H9 (cell line): ENCODE measurements at regions not wholly inside any gene's neighbourhood (a gene's known extent, or its start where the extent isn't known, plus 50 kb on each side); places are given as distances from the start of the nearest gene placed in this dataset.

Experiments used
- DNase-seq: peaks from one replicate; pipeline ENCODE4 v3.0.0-alpha.2; 2017
- H2AFZ ChIP-seq: one replicate; pipeline ENCODE4 v1.6.1; 2013; ENCODE audit warnings: mild to moderate bottlenecking, low read length, control low read depth, moderate library complexity
- H2AK5ac ChIP-seq: 2 replicates; pipeline ENCODE4 v1.6.1; 2013; ENCODE audit warnings: low read length, control low read depth, mixed read lengths; ENCODE audit not compliant: insufficient read length
- H2BK120ac ChIP-seq: one replicate; pipeline ENCODE4 v1.6.1; 2013; ENCODE audit warnings: low read depth, mild to moderate bottlenecking, low read length, control low read depth, inconsistent platforms; ENCODE audit not compliant: poor library complexity, severe bottlenecking
- H2BK12ac ChIP-seq: 2 replicates; pipeline ENCODE4 v1.6.1; 2013; ENCODE audit warnings: low read length, control low read depth, mixed read lengths, low read depth; ENCODE audit not compliant: insufficient read length
- H2BK15ac ChIP-seq: 2 replicates; pipeline ENCODE4 v1.6.1; 2013; ENCODE audit warnings: low read depth, low read length, control low read depth
- H2BK20ac ChIP-seq: one replicate; pipeline ENCODE4 v1.6.1; 2013; ENCODE audit warnings: low read depth, mild to moderate bottlenecking, low read length, control low read depth, inconsistent platforms; ENCODE audit not compliant: poor library complexity, severe bottlenecking
- H2BK5ac ChIP-seq: 2 replicates; pipeline ENCODE4 v1.6.1; 2013; ENCODE audit warnings: low read length, control low read depth, mixed read lengths; ENCODE audit not compliant: insufficient read length
- H3K14ac ChIP-seq: 2 replicates; pipeline ENCODE4 v1.6.1; 2013; ENCODE audit warnings: low read length, control low read depth; ENCODE audit not compliant: insufficient read depth
- H3K18ac ChIP-seq: 2 replicates; pipeline ENCODE4 v1.6.1; 2013; ENCODE audit warnings: low read depth, mild to moderate bottlenecking, mixed read lengths, low read length, control low read depth; ENCODE audit not compliant: insufficient read length
- H3K23ac ChIP-seq: 2 replicates; pipeline ENCODE4 v1.6.1; 2013; ENCODE audit warnings: low read length, control low read depth, mixed read lengths, low read depth; ENCODE audit not compliant: insufficient read length
- H3K23me2 ChIP-seq: 2 replicates; pipeline ENCODE4 v1.6.1; 2013; ENCODE audit warnings: low read depth, mild to moderate bottlenecking, mixed read lengths, low read length, control low read depth; ENCODE audit not compliant: insufficient read length, poor library complexity, severe bottlenecking
- H3K27ac ChIP-seq: 2 replicates; pipeline ENCODE4 v1.5.1; 2013; ENCODE audit warnings: low read length, control low read depth, mixed read lengths, low read depth; ENCODE audit not compliant: insufficient read length
- H3K27me3 ChIP-seq: 2 replicates; pipeline ENCODE4 v1.6.1; 2013; ENCODE audit warnings: low read length, control low read depth, inconsistent platforms; ENCODE audit not compliant: insufficient read depth
- H3K4ac ChIP-seq: 2 replicates; pipeline ENCODE4 v1.6.1; 2013; ENCODE audit warnings: low read depth, mild to moderate bottlenecking, control low read depth, inconsistent platforms, low read length, moderate library complexity
- H3K4me1 ChIP-seq: 2 replicates; pipeline ENCODE4 v1.6.1; 2013; ENCODE audit warnings: low read length, control low read depth, inconsistent platforms; ENCODE audit not compliant: insufficient read depth
- H3K4me2 ChIP-seq: 2 replicates; pipeline ENCODE4 v1.6.1; 2013; ENCODE audit warnings: low read length, control low read depth, mixed read lengths; ENCODE audit not compliant: insufficient read length, insufficient read depth
- H3K56ac ChIP-seq: 2 replicates; pipeline ENCODE4 v1.6.1; 2013; ENCODE audit warnings: low read depth, mild to moderate bottlenecking, mixed read lengths, low read length, control low read depth; ENCODE audit not compliant: insufficient read length
- H3K79me1 ChIP-seq: 2 replicates; pipeline ENCODE4 v1.6.1; 2013; ENCODE audit warnings: low read depth, mild to moderate bottlenecking, moderate library complexity, low read length, control low read depth, inconsistent platforms; ENCODE audit not compliant: insufficient read depth, poor library complexity, severe bottlenecking
- H3K79me2 ChIP-seq: 2 replicates; pipeline ENCODE4 v1.6.1; 2013; ENCODE audit warnings: low read length, control low read depth, inconsistent platforms; ENCODE audit not compliant: insufficient read depth
- H3K9ac ChIP-seq: 2 replicates; pipeline ENCODE4 v1.6.1; 2013; ENCODE audit warnings: low read length, control low read depth, mixed read lengths; ENCODE audit not compliant: insufficient read length; ENCODE audit errors: extremely low read depth
- H3K9me3 ChIP-seq: one replicate; pipeline ENCODE4 v1.6.1; 2013; ENCODE audit warnings: low read depth, low read length, inconsistent platforms; ENCODE audit not compliant: control insufficient read depth
- H3T11ph ChIP-seq: one replicate; pipeline ENCODE4 v1.6.1; 2013; ENCODE audit warnings: mild to moderate bottlenecking, low read length, control low read depth, inconsistent platforms
- H4K20me1 ChIP-seq: one replicate; pipeline ENCODE4 v1.6.1; 2013; ENCODE audit not compliant: control insufficient read depth, insufficient read length, insufficient read depth
- H4K5ac ChIP-seq: 2 replicates; pipeline ENCODE4 v1.6.1; 2013; ENCODE audit warnings: low read depth, mild to moderate bottlenecking, mixed read lengths, low read length, control low read depth; ENCODE audit not compliant: insufficient read length
- H4K8ac ChIP-seq: replicated peaks from 2 replicates; pipeline ENCODE4 v1.6.1; 2013; ENCODE audit warnings: low read length, control low read depth, mixed read lengths, low read depth; ENCODE audit not compliant: insufficient read length
- H4K91ac ChIP-seq: 2 replicates; pipeline ENCODE4 v1.6.1; 2013; ENCODE audit warnings: low read depth, mild to moderate bottlenecking, moderate library complexity, mixed read lengths, low read length, control low read depth; ENCODE audit not compliant: insufficient read length
- H3K27ac Mint-ChIP-seq, 3 experiments: 2 replicates in 2 of 3; 3 replicates in 1 of 3; pipeline ENCODE4 v1.8.0; 2020 to 2021; ENCODE audit warnings: mixed read lengths in 3 of 3, mild to moderate bottlenecking in 1 of 3, moderate library complexity in 1 of 3
- H3K27me3 Mint-ChIP-seq: 2 replicates; pipeline ENCODE4 v1.8.0; 2021; ENCODE audit warnings: low read depth, mild to moderate bottlenecking, moderate library complexity, mixed read lengths
- H3K36me3 Mint-ChIP-seq, 3 experiments: 2 replicates in 2 of 3; 3 replicates in 1 of 3; pipeline ENCODE4 v1.8.0; 2020 to 2021; ENCODE audit warnings: low read depth in 3 of 3, mixed read lengths in 3 of 3; ENCODE audit not compliant: insufficient read depth in 1 of 3
- H3K4me1 Mint-ChIP-seq, 2 experiments: 2 replicates each; pipeline ENCODE4 v1.8.0; 2020; ENCODE audit warnings: mixed read lengths in 2 of 2
- H3K4me3 Mint-ChIP-seq, 2 experiments: 2 replicates in 1 of 2; 3 replicates in 1 of 2; pipeline ENCODE4 v1.8.0; 2020 to 2021; ENCODE audit warnings: mild to moderate bottlenecking in 2 of 2, mixed read lengths in 2 of 2, moderate library complexity in 1 of 2
- H3K9me3 Mint-ChIP-seq, 2 experiments: 2 replicates in 1 of 2; 3 replicates in 1 of 2; pipeline ENCODE4 v1.8.0; 2020; ENCODE audit warnings: mild to moderate bottlenecking in 2 of 2, mixed read lengths in 2 of 2, moderate library complexity in 1 of 2
- CTCF ChIP-seq: fragments of 200-600 bp; sonication (generic); conservative IDR thresholded peaks from 3 replicates; pipeline ENCODE4 v1.8.0; 2021; ENCODE audit warnings: antibody characterized with exemption, mild to moderate bottlenecking
- WGBS: extraction: QIAGEN DNeasy Blood & Tissue Kit; methylation state at CpG from one replicate; pipeline ENCODE4 v1.1.7; 2013; ENCODE audit warnings: missing lambda C conversion rate, low lambda C conversion rate, mixed read lengths; ENCODE audit not compliant: insufficient read length; ENCODE audit errors: extremely low coverage; 5-methylcytosine and 5-hydroxymethylcytosine counted together

GRCh38 chr22:48793949-48794348 is 1033.7 kb downstream of the BRD1 start:
- Histone ChIP-seq H2BK12ac (no peak overlapping the region), H2AK5ac (no peak overlapping the region), H4K5ac (no peak overlapping the region), H3K23me2 (no peaks in the 10 kb centered on the region), H2BK15ac (no peak overlapping the region), H3K14ac (no peak overlapping the region), H3K27ac (no peak overlapping the region), H3K27me3 (no peaks in the 10 kb centered on the region), H4K8ac (no peak overlapping the region), H2BK5ac (no peak overlapping the region), H3K79me1 (no peaks in the 10 kb centered on the region), H3K4me1 (peaks cover 3% of the 10 kb centered on the region; the same call in 1 of the 2 replicates), H3T11ph (no peak overlapping the region), H4K91ac (no peak overlapping the region), H3K9me3 (no peaks in the 10 kb centered on the region), H3K79me2 (no peaks in the 10 kb centered on the region), H3K23ac (no peak overlapping the region), H2AFZ (no peak overlapping the region), H3K4ac (no peak overlapping the region), H3K4me2 (no peak overlapping the region), H2BK20ac (no peak overlapping the region), H3K9ac (no peak overlapping the region), H4K20me1 (no peaks in the 10 kb centered on the region), H2BK120ac (no peak overlapping the region), H3K18ac (no peak overlapping the region), H3K56ac (no peak overlapping the region)
- Mint-ChIP-seq H3K4me3 (no peak overlapping the region), H3K4me1 (peaks cover 18 to 23% of the 10 kb centered on the region in 2 experiments), H3K27me3 (peaks cover 1% of the 10 kb centered on the region; the same call in 1 of the 2 replicates), H3K9me3 (peaks cover 15 to 16% of the 10 kb centered on the region in 2 experiments), H3K36me3 (peaks cover 0 to 20% (median 5%) of the 10 kb centered on the region in 3 experiments; a peak in 4 of 7 replicates), H3K27ac (peak overlapping the region in 1 of 3 experiments; percentile 8; a peak in 2 of 7 replicates)
- TF ChIP-seq CTCF: no peak
- WGBS: no CpG with 5 or more reads among the region's 37 CpGs
- DNase-seq: no peak
